ENCODE measurements at regions not wholly inside any gene's neighbourhood (a gene's known extent, or its start where the extent isn't known, plus 50 kb on each side); places are given as distances from the start of the nearest gene placed in this dataset.

GRCh38 chr6:21771626-21772320 lies 178.2 kb downstream of the SOX4 start:
- H3K4me2 ChIP-seq (ENCODE audit: low read length, poor library complexity, severe bottlenecking) = no peak overlapping the region
- no peak overlapping the region for H2AK5ac ChIP-seq (ENCODE audit: low read length, severe bottlenecking)

GRCh38 chr6:21772477-21772876 lies 178.9 kb downstream of the SOX4 start:
- Histone ChIP-seq H3K18ac (ENCODE audit: low read depth in 1 of 2, low read length in 2 of 2) (no peak overlapping the region), H3K27ac (ENCODE audit: low read length, poor library complexity, severe bottlenecking) (no peak overlapping the region), H3K9me3 (ENCODE audit: control insufficient read depth, low read length) (no peaks in the 10 kb centered on the region), H2BK12ac (ENCODE audit: low read length in 2 of 2) (no peak overlapping the region), H3K36me3 (ENCODE audit: control insufficient read depth in 1 of 2, insufficient read depth in 2 of 2, low read depth in 1 of 2, low read length in 2 of 2) (no peaks in the 10 kb centered on the region), H3K14ac (ENCODE audit: low read length in 2 of 2) (no peak overlapping the region), H3K23ac (ENCODE audit: low read length in 2 of 2) (no peak overlapping the region), H2BK120ac (ENCODE audit: low read depth, low read length) (no peak overlapping the region), H4K8ac (ENCODE audit: low read length) (no peak overlapping the region), H3K4me1 (ENCODE audit: control insufficient read depth, insufficient read depth, low read depth, low read length) (peaks cover 2% of the 10 kb centered on the region), H2AFZ (ENCODE audit: low read depth, low read length) (no peak overlapping the region), H4K91ac (ENCODE audit: low read length) (no peak overlapping the region), H2BK5ac (ENCODE audit: low read depth, low read length, poor library complexity, severe bottlenecking) (no peak overlapping the region), H2AK5ac (ENCODE audit: low read length, severe bottlenecking) (no peak overlapping the region), H2BK15ac (ENCODE audit: low read depth, poor library complexity, severe bottlenecking) (no peak overlapping the region), H3K27me3 (ENCODE audit: control insufficient read depth in 1 of 2, insufficient read depth in 1 of 2, low read length in 2 of 2) (no peaks in the 10 kb centered on the region), H3K4ac (ENCODE audit: low read depth in 1 of 2, low read length in 2 of 2) (no peak overlapping the region), H3K4me3 (ENCODE audit: insufficient read depth in 1 of 2, low read depth in 1 of 2, low read length in 2 of 2) (no peak overlapping the region), H3K79me1 (replicated peaks; ENCODE audit: low read length, poor library complexity, severe bottlenecking) (no peaks in the 10 kb centered on the region), H3K4me2 (ENCODE audit: low read length, poor library complexity, severe bottlenecking) (no peak overlapping the region), H3K9ac (ENCODE audit: low read length) (no peak overlapping the region)
- no peak for DNase-seq

More at GRCh38 chr6:21771626-21772320, 178.2 kb downstream of the SOX4 start:
- Histone ChIP-seq H3K4me1 (ENCODE audit: control insufficient read depth, insufficient read depth, low read depth, low read length) (peaks cover 2% of the 10 kb centered on the region), H3K4me3 (ENCODE audit: insufficient read depth in 1 of 2, low read depth in 1 of 2, low read length in 2 of 2) (no peak overlapping the region), H4K91ac (ENCODE audit: low read length) (no peak overlapping the region), H2AFZ (ENCODE audit: low read depth, low read length) (no peak overlapping the region), H3K27ac (ENCODE audit: low read length, poor library complexity, severe bottlenecking) (no peak overlapping the region), H3K9ac (ENCODE audit: low read length) (no peak overlapping the region), H3K4ac (ENCODE audit: low read depth in 1 of 2, low read length in 2 of 2) (no peak overlapping the region), H2BK5ac (ENCODE audit: low read depth, low read length, poor library complexity, severe bottlenecking) (no peak overlapping the region), H2BK15ac (ENCODE audit: low read depth, poor library complexity, severe bottlenecking) (no peak overlapping the region), H3K27me3 (ENCODE audit: control insufficient read depth in 1 of 2, insufficient read depth in 1 of 2, low read length in 2 of 2) (no peaks in the 10 kb centered on the region), H2BK12ac (ENCODE audit: low read length in 2 of 2) (peak overlapping the region in 1 of 2 experiments; percentile 10), H3K36me3 (ENCODE audit: control insufficient read depth in 1 of 2, insufficient read depth in 2 of 2, low read depth in 1 of 2, low read length in 2 of 2) (no peaks in the 10 kb centered on the region), H3K79me1 (replicated peaks; ENCODE audit: low read length, poor library complexity, severe bottlenecking) (no peaks in the 10 kb centered on the region), H2BK120ac (ENCODE audit: low read depth, low read length) (no peak overlapping the region), H3K18ac (ENCODE audit: low read depth in 1 of 2, low read length in 2 of 2) (peak overlapping the region in 1 of 2 experiments; percentile 79), H3K9me3 (ENCODE audit: control insufficient read depth, low read length) (no peaks in the 10 kb centered on the region), H3K23ac (ENCODE audit: low read length in 2 of 2) (no peak overlapping the region), H4K8ac (ENCODE audit: low read length) (no peak overlapping the region), H3K14ac (ENCODE audit: low read length in 2 of 2) (no peak overlapping the region)
- no peak for DNase-seq
- WGBS = 11% methylated on average over 3 of the region's 4 CpGs

GRCh38 chr6:21772884-21773575 lies 179.5 kb downstream of the SOX4 start:
- Histone ChIP-seq H2BK5ac (ENCODE audit: low read depth, low read length, poor library complexity, severe bottlenecking) (no peak overlapping the region), H3K79me1 (replicated peaks; ENCODE audit: low read length, poor library complexity, severe bottlenecking) (no peaks in the 10 kb centered on the region), H3K27me3 (ENCODE audit: control insufficient read depth in 1 of 2, insufficient read depth in 1 of 2, low read length in 2 of 2) (no peaks in the 10 kb centered on the region), H3K4me2 (ENCODE audit: low read length, poor library complexity, severe bottlenecking) (no peak overlapping the region), H2BK12ac (ENCODE audit: low read length in 2 of 2) (no peak overlapping the region), H3K9me3 (ENCODE audit: control insufficient read depth, low read length) (no peaks in the 10 kb centered on the region), H2BK120ac (ENCODE audit: low read depth, low read length) (no peak overlapping the region), H3K4me1 (ENCODE audit: control insufficient read depth, insufficient read depth, low read depth, low read length) (peaks cover 2% of the 10 kb centered on the region), H4K91ac (ENCODE audit: low read length) (no peak overlapping the region), H3K18ac (ENCODE audit: low read depth in 1 of 2, low read length in 2 of 2) (no peak overlapping the region), H3K4me3 (ENCODE audit: insufficient read depth in 1 of 2, low read depth in 1 of 2, low read length in 2 of 2) (no peak overlapping the region), H2AFZ (ENCODE audit: low read depth, low read length) (no peak overlapping the region), H3K4ac (ENCODE audit: low read depth in 1 of 2, low read length in 2 of 2) (no peak overlapping the region), H3K23ac (ENCODE audit: low read length in 2 of 2) (no peak overlapping the region), H3K14ac (ENCODE audit: low read length in 2 of 2) (no peak overlapping the region), H4K8ac (ENCODE audit: low read length) (peak overlapping the region; percentile 4), H2BK15ac (ENCODE audit: low read depth, poor library complexity, severe bottlenecking) (no peak overlapping the region), H3K36me3 (ENCODE audit: control insufficient read depth in 1 of 2, insufficient read depth in 2 of 2, low read depth in 1 of 2, low read length in 2 of 2) (no peaks in the 10 kb centered on the region), H3K27ac (ENCODE audit: low read length, poor library complexity, severe bottlenecking) (no peak overlapping the region), H2AK5ac (ENCODE audit: low read length, severe bottlenecking) (no peak overlapping the region), H3K9ac (ENCODE audit: low read length) (no peak overlapping the region)
- no peak for DNase-seq
- 38% methylated on average over 9 of the region's 9 CpGs for WGBS

GRCh38 chr6:21773576-21773968 lies 180.0 kb downstream of the SOX4 start:
- Histone ChIP-seq H3K27me3 (ENCODE audit: control insufficient read depth in 1 of 2, insufficient read depth in 1 of 2, low read length in 2 of 2) (no peaks in the 10 kb centered on the region), H3K18ac (ENCODE audit: low read depth in 1 of 2, low read length in 2 of 2) (no peak overlapping the region), H2BK120ac (ENCODE audit: low read depth, low read length) (no peak overlapping the region), H2BK15ac (ENCODE audit: low read depth, poor library complexity, severe bottlenecking) (no peak overlapping the region), H2BK5ac (ENCODE audit: low read depth, low read length, poor library complexity, severe bottlenecking) (no peak overlapping the region), H4K91ac (ENCODE audit: low read length) (no peak overlapping the region), H3K9me3 (ENCODE audit: control insufficient read depth, low read length) (no peaks in the 10 kb centered on the region), H3K4me2 (ENCODE audit: low read length, poor library complexity, severe bottlenecking) (no peak overlapping the region), H3K4me3 (ENCODE audit: insufficient read depth in 1 of 2, low read depth in 1 of 2, low read length in 2 of 2) (no peak overlapping the region), H4K8ac (ENCODE audit: low read length) (peak overlapping the region; percentile 4), H3K23ac (ENCODE audit: low read length in 2 of 2) (no peak overlapping the region), H3K9ac (ENCODE audit: low read length) (no peak overlapping the region), H3K4ac (ENCODE audit: low read depth in 1 of 2, low read length in 2 of 2) (no peak overlapping the region), H3K14ac (ENCODE audit: low read length in 2 of 2) (no peak overlapping the region), H3K4me1 (ENCODE audit: control insufficient read depth, insufficient read depth, low read depth, low read length) (peaks cover 2% of the 10 kb centered on the region), H3K36me3 (ENCODE audit: control insufficient read depth in 1 of 2, insufficient read depth in 2 of 2, low read depth in 1 of 2, low read length in 2 of 2) (no peaks in the 10 kb centered on the region), H3K79me1 (replicated peaks; ENCODE audit: low read length, poor library complexity, severe bottlenecking) (no peaks in the 10 kb centered on the region), H2AFZ (ENCODE audit: low read depth, low read length) (no peak overlapping the region), H2AK5ac (ENCODE audit: low read length, severe bottlenecking) (no peak overlapping the region), H2BK12ac (ENCODE audit: low read length in 2 of 2) (peak overlapping the region in 1 of 2 experiments; percentile 69), H3K27ac (ENCODE audit: low read length, poor library complexity, severe bottlenecking) (no peak overlapping the region)
- no peak for DNase-seq
- WGBS = 79% methylated on average over 6 of the region's 6 CpGs

Measured in mesenchymal stem cell (in vitro differentiated cells and primary cell).